ENCODE measurements at regions not wholly inside any gene's neighbourhood (a gene's known extent, or its start where the extent isn't known, plus 50 kb on each side); places are given as distances from the start of the nearest gene placed in this dataset.

GRCh38 chr5:91301106-91301846 lies 81.8 kb downstream of the ARRDC3 start:
- TF ChIP-seq CTCF (IDR thresholded peaks at IDR 0.05) (no peak), CEBPB (IDR thresholded peaks at IDR 0.05) (peak; percentile 86 to 88), POLR2A (IDR thresholded peaks at IDR 0.05; ENCODE audit: low read length) (no peak), KDM1A (IDR thresholded peaks at IDR 0.05; ENCODE audit: low read depth) (no peak), ZNF302 (CRISPR knock-in tag; IDR thresholded peaks at IDR 0.05) (no peak), RFX5 (IDR thresholded peaks at IDR 0.05) (no peak), JUN (IDR thresholded peaks at IDR 0.05) (0 out of 5 replicates have a peak, but pooled peaks of 1 of the 2 experiments have one; percentile 7), SREBF2 (IDR thresholded peaks at IDR 0.05) (no peak), CHD2 (IDR thresholded peaks at IDR 0.05; ENCODE audit: low read length, partially characterized antibody) (no peak), PBX3 (IDR thresholded peaks at IDR 0.05) (no peak), BCL3 (IDR thresholded peaks at IDR 0.05) (no peak), REST (IDR thresholded peaks at IDR 0.05) (peak; percentile 15; the same call in 1 of the 2 replicates), MAX (IDR thresholded peaks at IDR 0.05) (no peak), RAD21 (conservative IDR thresholded peaks at IDR 0.05 in 1 of 2, IDR thresholded peaks at IDR 0.05 in 1 of 2) (no peak)
